IMR-90 (cell line): ENCODE measurements at regions not wholly inside any gene's neighbourhood (a gene's known extent, or its start where the extent isn't known, plus 50 kb on each side); places are given as distances from the start of the nearest gene placed in this dataset.

Source experiments
- ATAC-seq: fragments of 200-7000 bp; cut with Tn5 transposase; 2 replicates; pipeline ENCODE4 v1.9.1; 2020; ENCODE audit warnings: low read depth, mild to moderate bottlenecking, moderate library complexity
- BruUV-seq: library from RNA; stranded (reverse); fragments of 400-500 nt; replicated peaks from 2 replicates; lab custom pipeline; 2021; lab: Mats Ljungman, UMichigan
- CTCF ChIA-PET: fragments of 300-600 bp; formaldehyde crosslinking; extraction: SDS; loops from one replicate; lab custom pipeline; 2021; ENCODE audit warnings: antibody characterized with exemption; lab: Yijun Ruan, JAX
- POLR2A ChIA-PET: fragments of 300-600 bp; sonication (Branson Sonifier 250); formaldehyde crosslinking; loops from one replicate; lab custom pipeline; 2022; ENCODE audit warnings: antibody characterized with exemption; ENCODE audit not compliant: unreplicated experiment; lab: Charles Lee
- DNase-seq: peaks from one replicate; pipeline ENCODE4 v3.0.0; 2013
- H2AFZ ChIP-seq: replicated peaks from 2 replicates; pipeline ENCODE3; 2013; ENCODE audit warnings: low read length, mild to moderate bottlenecking; ENCODE audit not compliant: poor library complexity
- H2AK5ac ChIP-seq: 2 replicates; pipeline ENCODE4 v1.6.1; 2013; ENCODE audit warnings: low read depth, low read length, inconsistent platforms
- H2AK9ac ChIP-seq: replicated peaks from 2 replicates; pipeline ENCODE3; 2013; ENCODE audit warnings: mild to moderate bottlenecking, low read depth, low read length, moderate library complexity; ENCODE audit not compliant: poor library complexity
- H2BK120ac ChIP-seq: 2 replicates; pipeline ENCODE4 v1.6.1; 2013; ENCODE audit warnings: low read depth, low read length, inconsistent platforms
- H2BK15ac ChIP-seq: 3 replicates; pipeline ENCODE4 v1.6.1; 2013; ENCODE audit warnings: low read depth, low read length, inconsistent platforms
- H2BK20ac ChIP-seq: 2 replicates; pipeline ENCODE4 v1.6.1; 2013; ENCODE audit warnings: low read depth, mild to moderate bottlenecking, inconsistent platforms, low read length, moderate library complexity
- H2BK5ac ChIP-seq: 2 replicates; pipeline ENCODE4 v1.6.1; 2013; ENCODE audit warnings: mild to moderate bottlenecking, low read depth, low read length, inconsistent platforms; ENCODE audit not compliant: poor library complexity, severe bottlenecking
- H3K14ac ChIP-seq: replicated peaks from 2 replicates; pipeline ENCODE4 v1.6.1; 2013; ENCODE audit warnings: low read depth, low read length, inconsistent platforms
- H3K18ac ChIP-seq: 2 replicates; pipeline ENCODE4 v1.6.1; 2013; ENCODE audit warnings: low read depth, low read length, control low read depth
- H3K23ac ChIP-seq: 2 replicates; pipeline ENCODE4 v1.6.1; 2013; ENCODE audit warnings: low read depth, low read length, inconsistent platforms
- H3K27ac ChIP-seq: 2 replicates; pipeline ENCODE4 v1.5.1; 2013; ENCODE audit warnings: mild to moderate bottlenecking, control low read depth, low read length; ENCODE audit not compliant: insufficient read depth
- H3K27me3 ChIP-seq: 2 replicates; pipeline ENCODE4 v1.6.1; 2013; ENCODE audit warnings: low read length; ENCODE audit not compliant: control insufficient read depth, insufficient read depth
- H3K36me3 ChIP-seq: 2 replicates; pipeline ENCODE4 v1.6.1; 2013; ENCODE audit warnings: low read length, mixed read lengths; ENCODE audit not compliant: control insufficient read depth, insufficient read depth
- H3K4ac ChIP-seq: 2 replicates; pipeline ENCODE4 v1.6.1; 2013; ENCODE audit warnings: low read depth, low read length, inconsistent platforms
- H3K4me1 ChIP-seq: 2 replicates; pipeline ENCODE4 v1.6.1; 2013; ENCODE audit warnings: low read length, mixed read lengths; ENCODE audit not compliant: control insufficient read depth, insufficient read depth
- H3K4me2 ChIP-seq: 2 replicates; pipeline ENCODE4 v1.6.1; 2013; ENCODE audit warnings: low read depth, mild to moderate bottlenecking, control low read depth, low read length, moderate library complexity
- H3K4me3 ChIP-seq: 2 replicates; pipeline ENCODE4 v1.5.1; 2013; ENCODE audit warnings: low read depth, mild to moderate bottlenecking, control low read depth, low read length, moderate library complexity; ENCODE audit not compliant: insufficient read depth
- H3K56ac ChIP-seq: 2 replicates; pipeline ENCODE4 v1.6.1; 2013; ENCODE audit warnings: low read length, inconsistent platforms; ENCODE audit not compliant: insufficient read depth; ENCODE audit errors: extremely low read depth
- H3K79me1 ChIP-seq, 2 experiments: 2 replicates each; pipeline ENCODE4 v1.6.1; 2013; ENCODE audit warnings: low read length in 2 of 2, inconsistent platforms in 1 of 2, low read depth in 1 of 2
- H3K9ac ChIP-seq: 2 replicates; pipeline ENCODE4 v1.6.1; 2013; ENCODE audit warnings: low read depth, low read length, control low read depth
- H3K9me1 ChIP-seq: 2 replicates; pipeline ENCODE4 v1.6.1; 2013; ENCODE audit warnings: low read length, inconsistent platforms; ENCODE audit not compliant: insufficient read depth
- H3K9me3 ChIP-seq: 2 replicates; pipeline ENCODE4 v1.6.1; 2013; ENCODE audit warnings: low read length; ENCODE audit not compliant: control insufficient read depth, insufficient read depth
- H4K20me1 ChIP-seq: 2 replicates; pipeline ENCODE4 v1.6.1; 2013; ENCODE audit warnings: low read length, inconsistent platforms; ENCODE audit not compliant: insufficient read depth
- H4K5ac ChIP-seq: 2 replicates; pipeline ENCODE4 v1.6.1; 2013; ENCODE audit warnings: mild to moderate bottlenecking, low read depth, low read length, control low read depth
- H4K8ac ChIP-seq, 2 experiments: 2 replicates each; pipeline ENCODE4 v1.6.1; 2013; ENCODE audit warnings: low read depth in 2 of 2, low read length in 2 of 2, control low read depth in 1 of 2, inconsistent platforms in 1 of 2
- H4K91ac ChIP-seq: 2 replicates; pipeline ENCODE4 v1.6.1; 2013; ENCODE audit warnings: low read depth, low read length, inconsistent platforms; ENCODE audit not compliant: insufficient read depth
- BHLHE40 ChIP-seq: fragments of 150-350 bp; IDR thresholded peaks from 2 replicates; pipeline ENCODE4 v1.6.1; 2016; ENCODE audit warnings: mild to moderate bottlenecking, low read depth, low read length
- CEBPB ChIP-seq: IDR thresholded peaks from 2 replicates; pipeline ENCODE4 v1.6.1; 2012; ENCODE audit warnings: low read depth, low read length, improper control_type of control experiment
- CHD1 ChIP-seq: IDR thresholded peaks from 2 replicates; pipeline ENCODE4 v1.6.1; 2012; ENCODE audit warnings: low read depth, low read length, improper control_type of control experiment
- CTCF ChIP-seq: conservative IDR thresholded peaks from 2 replicates; pipeline ENCODE4 v1.5.1; 2012; ENCODE audit warnings: mild to moderate bottlenecking, low read depth, low read length, improper control_type of control experiment
- ELK1 ChIP-seq: fragments of 150-350 bp; IDR thresholded peaks from 2 replicates; pipeline ENCODE4 v1.6.1; 2016; ENCODE audit warnings: low read depth, mild to moderate bottlenecking, low read length, moderate library complexity, borderline replicate concordance
- NFE2L2 ChIP-seq: fragments of 150-350 bp; IDR thresholded peaks from 2 replicates; pipeline ENCODE4 v1.6.1; 2016; ENCODE audit warnings: low read depth, mild to moderate bottlenecking, low read length
- POLR2A ChIP-seq: IDR thresholded peaks from 2 replicates; pipeline ENCODE4 v1.6.1; 2012; ENCODE audit warnings: mild to moderate bottlenecking, low read depth, low read length
- RAD21 ChIP-seq: IDR thresholded peaks from 2 replicates; pipeline ENCODE4 v1.6.1; 2012; ENCODE audit warnings: low read length, improper control_type of control experiment
- RCOR1 ChIP-seq: IDR thresholded peaks from 2 replicates; pipeline ENCODE4 v1.6.1; 2012; ENCODE audit warnings: mild to moderate bottlenecking, low read length, improper control_type of control experiment; ENCODE audit not compliant: insufficient replicate concordance
- RFX5 ChIP-seq: IDR thresholded peaks from 2 replicates; pipeline ENCODE4 v1.8.0; 2012; ENCODE audit warnings: low read depth, mild to moderate bottlenecking, low read length, moderate library complexity
- SMC3 ChIP-seq: fragments of 150-350 bp; IDR thresholded peaks from 2 replicates; pipeline ENCODE4 v1.6.1; 2016; ENCODE audit warnings: low read depth, mild to moderate bottlenecking, antibody characterized with exemption, low read length, moderate library complexity
- WGBS, 2 experiments: methylation state at CpG; one replicate each; pipeline versions ENCODE4 v1.1.5 to v1.1.7; 2013; ENCODE audit warnings: missing lambda C conversion rate in 2 of 2; ENCODE audit not compliant: insufficient read length in 1 of 2; ENCODE audit errors: extremely low coverage in 2 of 2; 5-methylcytosine and 5-hydroxymethylcytosine counted together
- dilution Hi-C: fragments of 300-500 bp; cut with HindIII; formaldehyde crosslinking; loops from one replicate; pipeline ENCODE4 v1.14.3; 2018; ENCODE audit warnings: low sequenced_read_pairs; ENCODE audit not compliant: unreplicated experiment
- in situ Hi-C: fragments of 300-500 bp; cut with MboI; formaldehyde crosslinking; loops from 3 replicates; pipeline ENCODE4 v1.14.3; 2019; ENCODE audit warnings: low sequenced_read_pairs, inconsistent platforms, mixed read lengths
- intact Hi-C: fragments of 100-400 bp; cut with micrococcal nuclease; formaldehyde crosslinking; loops from 2 replicates; pipeline ENCODE4 v1.10.0; 2022

GRCh38 chr12:17640615-17641014 is 449.4 kb downstream of the RERGL start:
- H4K20me1 ChIP-seq: no peaks in the 10 kb centered on the region
- no peak for TF ChIP-seq NFE2L2
- TF ChIP-seq CTCF: no peak
- TF ChIP-seq SMC3: no peak
- TF ChIP-seq RCOR1: no peak
- TF ChIP-seq RAD21: no peak
- TF ChIP-seq CHD1: no peak
- TF ChIP-seq POLR2A: no peak
- TF ChIP-seq RFX5: no peak
- TF ChIP-seq ELK1: no peak
- no peak for TF ChIP-seq BHLHE40
- TF ChIP-seq CEBPB: no peak
- H2AK9ac ChIP-seq: no peak overlapping the region
- H3K27ac ChIP-seq: no peak overlapping the region
- H2BK5ac ChIP-seq: no peak overlapping the region
- no peak overlapping the region for H3K9ac ChIP-seq
- H3K9me3 ChIP-seq: no peaks in the 10 kb centered on the region
- no peak overlapping the region for H2BK15ac ChIP-seq
- H2AFZ ChIP-seq: no peak overlapping the region
- no peak overlapping the region for H2BK120ac ChIP-seq
- H3K56ac ChIP-seq: no peak overlapping the region
- intact Hi-C loops (loop anchor here (5.0 kb wide), 1 partner anchor 582 kb away; no protein-coding TSS in a partner anchor), dilution Hi-C loops (no loop called here), in situ Hi-C loops (loop anchor here (10.0 to 25.0 kb wide), 2 partner anchors 1256 to 1478 kb away; no protein-coding TSS in a partner anchor)
- ChIA-PET POLR2A (no interaction called here), CTCF (interaction anchor here (1.4 kb wide), 1 partner anchor 30 kb away, joined by 7 read pairs; no protein-coding TSS in a partner anchor)
- no peak overlapping the region for H4K91ac ChIP-seq
- H3K4me1 ChIP-seq: no peaks in the 10 kb centered on the region
- no peak overlapping the region for H3K23ac ChIP-seq
- H3K4ac ChIP-seq: no peak overlapping the region
- no peak overlapping the region for H4K5ac ChIP-seq
- no peaks in the 10 kb centered on the region for H3K79me1 ChIP-seq
- no peak overlapping the region for H3K4me3 ChIP-seq
- H2BK20ac ChIP-seq: no peak overlapping the region
- no peak overlapping the region for H3K4me2 ChIP-seq
- H3K36me3 ChIP-seq: no peaks in the 10 kb centered on the region
- BruUV-seq: no TSS peak
- no CpG with 5 or more reads among the region's 1 CpG for WGBS, 2 experiments
- H3K18ac ChIP-seq: no peak overlapping the region
- H3K14ac ChIP-seq: no peak overlapping the region
- no peak for DNase-seq
- no peak overlapping the region for H4K8ac ChIP-seq
- ATAC-seq: no peak
- H2AK5ac ChIP-seq: no peak overlapping the region
- H3K27me3 ChIP-seq: no peaks in the 10 kb centered on the region
- H3K9me1 ChIP-seq: no peaks in the 10 kb centered on the region
